ENCODE measurements at regions not wholly inside any gene's neighbourhood (a gene's known extent, or its start where the extent isn't known, plus 50 kb on each side); places are given as distances from the start of the nearest gene placed in this dataset.

- TF ChIP-seq ZNF687 (IDR thresholded peaks at IDR 0.05) (no peak), TCF3 (IDR thresholded peaks at IDR 0.05; ENCODE audit: borderline replicate concordance, insufficient read depth, low read depth, low read length) (no peak), PAX8 (IDR thresholded peaks at IDR 0.05) (no peak), HSF1 (IDR thresholded peaks at IDR 0.05; ENCODE audit: low read depth, low read length) (no peak), ELK1 (IDR thresholded peaks at IDR 0.05; ENCODE audit: low read depth, low read length) (no peak), KDM1A (IDR thresholded peaks at IDR 0.05; ENCODE audit: borderline replicate concordance) (no peak), ZNF274 (IDR thresholded peaks at IDR 0.05; ENCODE audit: insufficient read depth, insufficient read length) (no peak), MXI1 (IDR thresholded peaks at IDR 0.05; ENCODE audit: low read depth, low read length) (no peak), ATF2 (IDR thresholded peaks at IDR 0.05; ENCODE audit: low read length) (no peak), REST (IDR thresholded peaks at IDR 0.05; ENCODE audit: low read depth, low read length) (no peak), MYB (IDR thresholded peaks at IDR 0.05; ENCODE audit: borderline replicate concordance, low read depth, low read length) (no peak)
These were observed 279.4 kb downstream of the HINT1 start (continued) for GRCh38 chr5:130885691-130886090.
